ENCODE measurements at regions not wholly inside any gene's neighbourhood (a gene's known extent, or its start where the extent isn't known, plus 50 kb on each side); places are given as distances from the start of the nearest gene placed in this dataset.
A peak's percentile ranks its signal among the peaks of the same experiment; 100 is the strongest.

DNA sequence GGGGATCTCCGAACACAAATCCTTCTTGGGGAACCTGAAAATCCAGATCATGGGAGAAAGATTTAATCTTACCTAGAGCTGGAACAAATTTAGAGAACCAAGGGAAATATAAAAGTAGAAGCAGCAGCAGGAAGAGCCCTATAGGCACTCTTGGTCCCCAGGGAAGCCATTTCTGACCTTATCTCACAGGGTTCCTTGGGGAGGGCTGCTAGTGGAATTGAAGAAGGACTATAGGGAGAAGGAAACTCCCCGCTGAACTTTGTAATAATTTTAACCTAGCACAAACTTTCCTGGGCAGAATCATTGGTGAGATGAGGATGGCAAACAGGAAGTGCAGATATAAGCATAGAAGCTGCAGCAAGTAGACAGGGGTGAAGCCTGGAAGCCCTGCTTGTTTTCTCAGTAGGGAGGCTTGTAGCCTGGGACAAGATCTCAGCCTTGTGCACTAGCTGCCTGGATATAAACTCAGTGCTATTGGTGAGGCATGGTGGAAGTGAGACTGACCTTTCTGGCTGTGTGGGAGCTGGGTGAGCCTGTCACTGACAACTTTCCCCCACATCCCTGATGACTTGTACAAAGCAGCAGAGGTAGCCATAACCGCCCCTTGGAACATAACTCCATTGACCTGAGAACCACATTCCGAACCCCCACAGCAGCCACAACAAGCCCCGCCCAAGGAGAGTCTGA is 343.0 kb upstream of the TGFBR2 start:
- no peaks in the 10 kb centered on the region for H3K36me3 ChIP-seq (ENCODE audit: control insufficient read depth, insufficient read depth, low read length)
- no peak for DNase-seq (ENCODE audit: low read depth in 2 of 2)
- no peaks in the 10 kb centered on the region for H3K27me3 ChIP-seq (ENCODE audit: control insufficient read depth, insufficient read depth, low read length)
- peaks cover 12% of the 10 kb centered on the region for H3K4me1 ChIP-seq (ENCODE audit: control insufficient read depth, extremely low read depth, insufficient read depth, low read length)
- H2AFZ ChIP-seq (ENCODE audit: low read length) = peak overlapping the region; percentile 45
- H4K20me1 ChIP-seq (ENCODE audit: control insufficient read depth, extremely low read depth, insufficient read depth, low read length) = no peaks in the 10 kb centered on the region
- no peaks in the 10 kb centered on the region for H3K9me3 ChIP-seq (ENCODE audit: control insufficient read depth, insufficient read depth, low read depth, low read length)
- H3K4me3 ChIP-seq (replicated peaks in 1 of 4; ENCODE audit: control extremely low read depth in 1 of 4, insufficient read depth in 1 of 4, low read depth in 3 of 4, low read length in 4 of 4) = no peak overlapping the region
- no peak overlapping the region for H3K9ac ChIP-seq (ENCODE audit: insufficient read depth, low read length)
- H3K27ac ChIP-seq (ENCODE audit: insufficient read depth, low read length) = no peak overlapping the region
- no peaks in the 10 kb centered on the region for H3K79me2 ChIP-seq (ENCODE audit: control insufficient read depth, insufficient read depth, low read length)
- TF ChIP-seq CTCF (conservative IDR thresholded peaks at IDR 0.05 in 1 of 2, IDR thresholded peaks at IDR 0.05 in 1 of 2; ENCODE audit: low read depth in 1 of 2, low read length in 2 of 2) (no peak), EZH2 (IDR thresholded peaks at IDR 0.05; ENCODE audit: low read length, missing control alignments) (no peak)
- no peak overlapping the region for H3K4me2 ChIP-seq (ENCODE audit: extremely low read depth, insufficient read depth, low read length)

- no peak overlapping the region for H3K27ac ChIP-seq (ENCODE audit: insufficient read depth, low read length)
- H3K9me3 ChIP-seq (ENCODE audit: control insufficient read depth, insufficient read depth, low read depth, low read length) = no peaks in the 10 kb centered on the region
- no peak overlapping the region for H3K9ac ChIP-seq (ENCODE audit: insufficient read depth, low read length)
- no peaks in the 10 kb centered on the region for H3K27me3 ChIP-seq (ENCODE audit: control insufficient read depth, insufficient read depth, low read length)
- H3K4me1 ChIP-seq (ENCODE audit: control insufficient read depth, extremely low read depth, insufficient read depth, low read length) = peaks cover 12% of the 10 kb centered on the region
- H2AFZ ChIP-seq (ENCODE audit: low read length) = no peak overlapping the region
- no peaks in the 10 kb centered on the region for H3K79me2 ChIP-seq (ENCODE audit: control insufficient read depth, insufficient read depth, low read length)
- no peak for DNase-seq (ENCODE audit: low read depth in 2 of 2)
- H3K4me3 ChIP-seq (replicated peaks in 1 of 4; ENCODE audit: control extremely low read depth in 1 of 4, insufficient read depth in 1 of 4, low read depth in 3 of 4, low read length in 4 of 4) = no peak overlapping the region
- TF ChIP-seq EZH2 (IDR thresholded peaks at IDR 0.05; ENCODE audit: low read length, missing control alignments) (no peak), CTCF (conservative IDR thresholded peaks at IDR 0.05 in 1 of 2, IDR thresholded peaks at IDR 0.05 in 1 of 2; ENCODE audit: low read depth in 1 of 2, low read length in 2 of 2) (no peak)
- no peaks in the 10 kb centered on the region for H3K36me3 ChIP-seq (ENCODE audit: control insufficient read depth, insufficient read depth, low read length)
- no peak overlapping the region for H3K4me2 ChIP-seq (ENCODE audit: extremely low read depth, insufficient read depth, low read length)
- H4K20me1 ChIP-seq (ENCODE audit: control insufficient read depth, extremely low read depth, insufficient read depth, low read length) = no peaks in the 10 kb centered on the region
These were observed 342.5 kb upstream of the TGFBR2 start for GRCh38 chr3:30263925-30264313.

GRCh38 chr3:30266524-30266923 is 339.9 kb upstream of the TGFBR2 start:
- Histone ChIP-seq H2AFZ (ENCODE audit: low read length) (no peak overlapping the region), H3K4me1 (ENCODE audit: control insufficient read depth, extremely low read depth, insufficient read depth, low read length) (peaks cover 8% of the 10 kb centered on the region), H3K27me3 (ENCODE audit: control insufficient read depth, insufficient read depth, low read length) (no peaks in the 10 kb centered on the region), H3K27ac (ENCODE audit: insufficient read depth, low read length) (no peak overlapping the region), H4K20me1 (ENCODE audit: control insufficient read depth, extremely low read depth, insufficient read depth, low read length) (no peaks in the 10 kb centered on the region), H3K4me3 (replicated peaks in 1 of 4; ENCODE audit: control extremely low read depth in 1 of 4, insufficient read depth in 1 of 4, low read depth in 3 of 4, low read length in 4 of 4) (no peak overlapping the region), H3K79me2 (ENCODE audit: control insufficient read depth, insufficient read depth, low read length) (no peaks in the 10 kb centered on the region), H3K4me2 (ENCODE audit: extremely low read depth, insufficient read depth, low read length) (no peak overlapping the region), H3K9ac (ENCODE audit: insufficient read depth, low read length) (no peak overlapping the region), H3K9me3 (ENCODE audit: control insufficient read depth, insufficient read depth, low read depth, low read length) (no peaks in the 10 kb centered on the region), H3K36me3 (ENCODE audit: control insufficient read depth, insufficient read depth, low read length) (no peaks in the 10 kb centered on the region)
- TF ChIP-seq CTCF (conservative IDR thresholded peaks at IDR 0.05 in 1 of 2, IDR thresholded peaks at IDR 0.05 in 1 of 2; ENCODE audit: low read depth in 1 of 2, low read length in 2 of 2) = no peak
- no peak for TF ChIP-seq EZH2 (IDR thresholded peaks at IDR 0.05; ENCODE audit: low read length, missing control alignments)
- DNase-seq (ENCODE audit: low read depth in 2 of 2) = peak in 1 of 2 donors; percentile 86

All from fibroblast of lung (primary cell).